CD8-positive, alpha-beta memory T cell (primary cell): ENCODE measurements at regions not wholly inside any gene's neighbourhood (a gene's known extent, or its start where the extent isn't known, plus 50 kb on each side); places are given as distances from the start of the nearest gene placed in this dataset.
"Not testable (repeated sequence)": the region's sequence is repeated elsewhere in the genome, so short reads cannot be mapped to it uniquely, and the experiment has no call there.

Experiments used
- CTCF ChIA-PET: fragments of 350-600 bp; sonication (Branson Sonifier 250); formaldehyde crosslinking; loops from one replicate; lab custom pipeline; 2021; ENCODE audit warnings: antibody characterized with exemption; lab: Charles Lee
- POLR2A ChIA-PET: fragments of 350-600 bp; sonication (Branson Sonifier 250); formaldehyde crosslinking; loops from one replicate; lab custom pipeline; 2021; ENCODE audit warnings: antibody characterized with exemption; lab: Charles Lee
- DNase-seq, 5 donors: peaks; one replicate each; pipeline versions ENCODE4 v3.0.0 to v3.0.0-alpha.2; 2020 to 2022; ENCODE audit warnings: mixed read lengths in 1 of 5
- H3K27ac ChIP-seq: one replicate; pipeline ENCODE4 v1.7.0; 2013; ENCODE audit warnings: low read depth, mild to moderate bottlenecking, low read length, moderate library complexity
- H3K27me3 ChIP-seq: 2 replicates; pipeline ENCODE4 v1.7.0; 2013; ENCODE audit warnings: low read length, mild to moderate bottlenecking; ENCODE audit not compliant: insufficient read depth, poor library complexity, severe bottlenecking
- H3K36me3 ChIP-seq: 2 replicates; pipeline ENCODE4 v1.7.0; 2013; ENCODE audit warnings: mild to moderate bottlenecking, low read length, moderate library complexity; ENCODE audit not compliant: insufficient read depth
- H3K4me1 ChIP-seq: 2 replicates; pipeline ENCODE4 v1.7.0; 2013; ENCODE audit warnings: mild to moderate bottlenecking, low read length, moderate library complexity; ENCODE audit not compliant: insufficient read depth
- H3K4me3 ChIP-seq: 2 replicates; pipeline ENCODE4 v1.7.0; 2013; ENCODE audit warnings: mild to moderate bottlenecking, low read length
- H3K9me3 ChIP-seq: 2 replicates; pipeline ENCODE4 v1.7.0; 2013; ENCODE audit warnings: mild to moderate bottlenecking, low read length
- H3K27ac Mint-ChIP-seq, 8 donors: one replicate each; pipeline ENCODE4 v1.8.0; 2020 to 2021; ENCODE audit warnings: mixed read lengths in 8 of 8, mild to moderate bottlenecking in 6 of 8, inconsistent platforms in 3 of 8, moderate library complexity in 3 of 8
- H3K27me3 Mint-ChIP-seq, 2 donors: one replicate each; pipeline ENCODE4 v1.8.0; 2020 to 2021; ENCODE audit warnings: mixed read lengths in 2 of 2, mild to moderate bottlenecking in 1 of 2, moderate library complexity in 1 of 2
- H3K36me3 Mint-ChIP-seq, 3 donors: one replicate each; pipeline ENCODE4 v1.8.0; 2020 to 2021; ENCODE audit warnings: mixed read lengths in 3 of 3, inconsistent platforms in 1 of 3, mild to moderate bottlenecking in 1 of 3
- H3K4me1 Mint-ChIP-seq, 3 donors: one replicate each; pipeline ENCODE4 v1.8.0; 2020 to 2021; ENCODE audit warnings: mixed read lengths in 3 of 3, inconsistent platforms in 1 of 3, mild to moderate bottlenecking in 1 of 3
- H3K4me3 Mint-ChIP-seq, 7 donors: one replicate each; pipeline ENCODE4 v1.8.0; 2020 to 2021; ENCODE audit warnings: mixed read lengths in 7 of 7, mild to moderate bottlenecking in 6 of 7, moderate library complexity in 4 of 7, inconsistent platforms in 2 of 7
- H3K9me3 Mint-ChIP-seq, 5 donors: one replicate each; pipeline ENCODE4 v1.8.0; 2020 to 2022; ENCODE audit warnings: mixed read lengths in 5 of 5, mild to moderate bottlenecking in 3 of 5, moderate library complexity in 2 of 5, inconsistent platforms in 1 of 5

DNA sequence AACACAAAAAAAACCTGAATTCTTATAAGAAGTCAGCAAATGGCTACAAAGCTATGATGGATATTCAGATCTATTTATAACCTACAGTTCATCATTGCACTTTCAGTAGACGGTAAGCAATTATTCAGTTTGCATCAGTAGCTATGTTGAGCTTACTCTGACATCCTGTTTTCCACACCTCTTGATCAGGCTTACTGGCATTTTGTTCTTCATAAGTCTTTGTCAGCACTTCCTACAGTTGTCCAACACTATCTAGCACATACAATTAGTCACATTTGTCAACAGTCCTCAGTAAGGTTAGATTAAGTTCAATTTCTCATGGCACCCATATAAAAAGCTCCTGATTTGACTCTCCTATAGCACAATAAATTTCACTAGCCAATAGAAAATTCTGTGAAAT lies 71.2 kb upstream of the ST3GAL6 start:
- CTCF ChIA-PET, result no interaction called here
- POLR2A ChIA-PET, result no interaction called here
- H3K9me3 Mint-ChIP-seq, result peaks cover 0 to 6% (median 3%) of the 10 kb centered on the region in 5 donors

DNA sequence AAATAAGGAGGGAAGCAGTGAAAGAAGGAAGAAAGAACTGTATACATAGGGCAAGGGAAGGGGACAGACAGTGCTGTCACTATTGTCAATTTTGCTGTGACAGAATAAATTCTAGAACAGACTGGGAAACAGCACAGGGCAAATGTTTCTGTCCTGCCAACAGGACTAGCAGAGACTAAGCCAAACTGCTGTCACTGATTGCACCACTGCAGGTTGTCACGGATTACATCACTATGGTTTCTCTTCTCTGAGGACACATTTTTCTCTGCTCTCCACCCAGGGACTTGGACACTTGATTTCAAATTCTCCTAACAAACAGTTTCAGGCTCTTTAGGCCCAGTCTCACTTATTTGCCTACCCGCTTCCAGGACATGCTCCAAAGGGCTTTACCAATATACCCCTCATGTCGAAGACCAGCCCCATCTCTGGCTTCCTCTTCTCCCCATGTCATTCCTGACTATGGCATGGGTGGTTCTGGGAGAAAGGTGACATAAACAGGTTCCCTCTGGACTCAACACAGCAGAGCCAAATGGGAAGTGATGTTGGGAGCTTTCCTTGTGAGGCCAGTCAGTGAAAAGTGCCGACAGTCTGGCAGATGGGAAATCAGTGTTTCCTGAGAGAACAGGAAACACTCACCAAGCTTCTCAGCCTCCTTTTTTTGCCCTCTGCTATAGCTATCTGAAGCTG lies 70.2 kb upstream of the ST3GAL6 start:
- no peaks in the 10 kb centered on the region for H3K36me3 Mint-ChIP-seq
- CTCF ChIA-PET, result no interaction called here

More for the DNA sequence above, 71.2 kb upstream of the ST3GAL6 start:
- no peaks in the 10 kb centered on the region for H3K27me3 ChIP-seq
- H3K4me3 ChIP-seq, result no peak overlapping the region
- no peaks in the 10 kb centered on the region for H3K36me3 ChIP-seq
- Mint-ChIP-seq H3K4me3 (no peak overlapping the region), H3K4me1 (no peaks in the 10 kb centered on the region), H3K36me3 (no peaks in the 10 kb centered on the region), H3K27ac (no peak overlapping the region), H3K27me3 (peaks cover 2 to 3% of the 10 kb centered on the region in 2 donors)
- no peak for DNase-seq
- H3K9me3 ChIP-seq, result no peaks in the 10 kb centered on the region
- H3K4me1 ChIP-seq, result no peaks in the 10 kb centered on the region
- no peak overlapping the region for H3K27ac ChIP-seq

DNA sequence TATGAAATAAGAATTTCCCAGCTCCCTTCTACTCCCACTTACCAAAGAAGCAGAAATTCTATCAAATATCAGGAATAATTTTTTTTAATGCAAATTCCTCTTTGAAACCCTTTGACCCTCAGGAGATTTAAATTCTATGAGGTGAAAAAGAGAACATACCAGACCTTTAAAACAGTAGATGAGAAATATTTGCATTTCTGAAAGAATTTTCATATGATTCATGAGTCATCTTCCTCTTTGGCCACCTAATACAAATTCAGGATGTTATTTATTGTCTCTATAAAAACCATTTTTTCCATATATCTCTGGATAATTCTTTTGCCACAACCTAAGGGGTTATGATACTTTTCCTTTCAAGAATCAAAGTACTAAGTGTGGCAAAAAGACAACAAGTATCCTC lies 67.3 kb upstream of the ST3GAL6 start:
- H3K9me3 Mint-ChIP-seq, result no peaks in the 10 kb centered on the region
- Histone ChIP-seq H3K4me3 (no peak overlapping the region), H3K27me3 (no peaks in the 10 kb centered on the region), H3K36me3 (no peaks in the 10 kb centered on the region), H3K4me1 (no peaks in the 10 kb centered on the region), H3K27ac (no peak overlapping the region), H3K9me3 (no peaks in the 10 kb centered on the region)
- H3K27me3 Mint-ChIP-seq, result peaks cover 2 to 12% of the 10 kb centered on the region in 2 donors
- H3K36me3 Mint-ChIP-seq, result no peaks in the 10 kb centered on the region
- no peak for DNase-seq
- CTCF ChIA-PET, result no interaction called here
- POLR2A ChIA-PET, result no interaction called here
- no peak overlapping the region for H3K4me3 Mint-ChIP-seq
- no peak overlapping the region for H3K27ac Mint-ChIP-seq
- H3K4me1 Mint-ChIP-seq, result no peaks in the 10 kb centered on the region

More for the DNA sequence above, 70.2 kb upstream of the ST3GAL6 start:
- no peaks in the 10 kb centered on the region for H3K4me1 Mint-ChIP-seq
- Histone ChIP-seq H3K9me3 (no peaks in the 10 kb centered on the region), H3K27me3 (no peaks in the 10 kb centered on the region), H3K36me3 (no peaks in the 10 kb centered on the region), H3K4me3 (no peak overlapping the region), H3K4me1 (no peaks in the 10 kb centered on the region), H3K27ac (no peak overlapping the region)
- H3K4me3 Mint-ChIP-seq, result no peak overlapping the region
- DNase-seq, result no peak
- H3K27me3 Mint-ChIP-seq, result peaks cover 2 to 9% of the 10 kb centered on the region in 2 donors
- H3K9me3 Mint-ChIP-seq, result no peaks in the 10 kb centered on the region
- H3K27ac Mint-ChIP-seq, result no peak overlapping the region
- POLR2A ChIA-PET, result no interaction called here

DNA sequence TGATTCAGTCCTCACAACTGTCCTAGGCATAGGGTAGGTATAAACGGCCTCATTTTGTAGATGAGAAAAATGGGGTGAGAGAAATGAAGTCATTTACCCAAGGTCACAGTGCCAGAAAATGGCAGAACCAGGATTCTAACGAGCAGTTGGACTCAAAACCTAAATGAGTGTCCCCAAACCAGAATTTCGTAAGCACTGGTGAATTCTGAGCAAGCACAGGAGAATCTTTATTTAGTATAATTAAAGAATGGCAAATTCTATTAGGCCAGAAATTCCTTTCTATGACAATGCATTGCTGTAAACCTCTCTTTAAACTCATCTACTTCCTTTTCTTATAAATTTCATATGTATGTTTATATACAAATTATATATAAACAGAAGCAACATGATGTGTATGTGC lies 66.8 kb upstream of the ST3GAL6 start:
- H3K36me3 ChIP-seq, H3K4me1 Mint-ChIP-seq, H3K27ac ChIP-seq, H3K9me3 ChIP-seq, H3K4me3 Mint-ChIP-seq, POLR2A ChIA-PET, H3K27me3 ChIP-seq, H3K27ac Mint-ChIP-seq, H3K36me3 Mint-ChIP-seq, CTCF ChIA-PET, H3K4me3 ChIP-seq, H3K4me1 ChIP-seq, H3K9me3 Mint-ChIP-seq, DNase-seq: not testable (repeated sequence)
- peaks cover 2 to 12% of the 10 kb centered on the region in 2 donors for H3K27me3 Mint-ChIP-seq

DNA sequence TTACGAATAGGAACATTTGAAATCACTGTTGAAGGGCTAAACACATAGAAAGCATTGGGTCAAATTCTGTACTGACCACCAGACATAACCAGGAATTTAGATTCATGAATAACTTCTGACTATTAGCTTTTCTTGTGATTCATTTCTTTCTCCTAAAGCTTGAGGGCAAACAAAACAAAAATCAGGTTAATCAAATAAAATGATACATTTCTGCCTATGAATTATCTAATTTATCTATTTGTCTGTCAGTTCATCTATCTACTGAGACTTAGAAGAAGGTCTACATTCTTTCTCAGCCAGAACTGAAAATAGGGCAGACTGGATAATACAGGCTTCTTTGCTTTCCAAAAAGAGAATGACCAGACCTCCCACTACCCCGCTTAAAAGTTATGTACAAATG lies 65.9 kb upstream of the ST3GAL6 start:
- no peak for DNase-seq
- Mint-ChIP-seq H3K27ac (no peak overlapping the region), H3K9me3 (no peaks in the 10 kb centered on the region), H3K36me3 (no peaks in the 10 kb centered on the region), H3K27me3 (peaks cover 2 to 12% of the 10 kb centered on the region in 2 donors), H3K4me1 (no peaks in the 10 kb centered on the region), H3K4me3 (no peak overlapping the region)
- CTCF ChIA-PET, result no interaction called here
- Histone ChIP-seq H3K27me3 (no peaks in the 10 kb centered on the region), H3K4me1 (no peaks in the 10 kb centered on the region), H3K27ac (no peak overlapping the region), H3K9me3 (no peaks in the 10 kb centered on the region), H3K4me3 (no peak overlapping the region), H3K36me3 (no peaks in the 10 kb centered on the region)
- POLR2A ChIA-PET, result no interaction called here

DNA sequence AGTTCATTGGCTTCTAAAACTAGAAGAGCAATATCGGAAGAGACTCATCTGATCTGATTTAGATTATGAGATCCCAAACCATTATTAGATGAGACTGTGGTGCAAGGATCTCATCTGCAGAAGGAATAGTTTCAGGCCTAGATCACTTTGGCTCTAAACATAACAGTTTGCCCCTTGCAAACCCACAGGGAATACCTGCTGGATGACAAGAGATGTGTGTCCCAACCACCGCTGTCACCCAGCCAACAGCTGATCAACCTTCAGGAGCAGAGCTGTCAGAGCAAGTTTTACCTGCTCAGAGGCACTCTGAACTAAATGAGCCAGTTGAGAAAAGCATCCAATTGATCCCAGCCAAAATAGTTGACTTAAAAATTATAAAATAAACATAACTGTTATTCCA lies 64.0 kb upstream of the ST3GAL6 start:
- CTCF ChIA-PET, result no interaction called here
- no peaks in the 10 kb centered on the region for H3K9me3 Mint-ChIP-seq
- no peaks in the 10 kb centered on the region for H3K4me1 Mint-ChIP-seq

DNA sequence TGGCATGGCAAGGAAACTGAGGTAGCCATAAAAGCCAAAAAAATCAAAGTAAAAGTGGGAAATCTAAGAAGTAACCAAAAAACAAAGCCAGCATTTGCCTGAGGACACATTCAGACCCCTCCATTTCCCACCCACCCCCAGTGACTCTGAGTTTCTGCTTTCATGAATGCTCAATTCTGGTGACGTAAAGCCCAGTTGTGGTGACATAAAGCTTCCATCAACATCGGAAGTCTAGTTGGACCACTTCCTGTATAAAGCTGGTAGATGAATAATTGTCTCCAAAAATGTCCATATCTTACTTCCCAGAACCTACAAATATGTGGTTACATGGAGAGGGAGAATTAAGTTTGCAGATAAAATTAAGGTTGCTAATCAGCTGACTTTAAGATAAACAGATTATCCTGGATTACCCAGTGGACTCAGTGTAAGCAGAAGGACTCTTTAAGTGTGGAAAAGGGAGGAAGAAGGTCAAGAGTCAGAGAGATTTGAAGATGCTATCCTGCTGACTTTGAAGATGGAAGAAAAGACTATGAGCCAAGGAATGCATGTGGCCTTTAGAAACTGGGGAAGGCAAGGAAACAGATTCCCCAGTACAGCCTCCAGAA lies 62.0 kb upstream of the ST3GAL6 start:
- Histone ChIP-seq H3K9me3 (no peaks in the 10 kb centered on the region), H3K27me3 (no peaks in the 10 kb centered on the region), H3K27ac (no peak overlapping the region), H3K4me3 (no peak overlapping the region), H3K36me3 (no peaks in the 10 kb centered on the region), H3K4me1 (no peaks in the 10 kb centered on the region)
- no peaks in the 10 kb centered on the region for H3K4me1 Mint-ChIP-seq
- H3K27ac Mint-ChIP-seq, result no peak overlapping the region
- H3K4me3 Mint-ChIP-seq, result no peak overlapping the region
- H3K36me3 Mint-ChIP-seq, result no peaks in the 10 kb centered on the region
- no peaks in the 10 kb centered on the region for H3K9me3 Mint-ChIP-seq
- H3K27me3 Mint-ChIP-seq, result peaks cover 2 to 18% of the 10 kb centered on the region in 2 donors
- CTCF ChIA-PET, result no interaction called here
- POLR2A ChIA-PET, result no interaction called here
- no peak for DNase-seq

More for the DNA sequence above, 64.0 kb upstream of the ST3GAL6 start:
- Histone ChIP-seq H3K27me3 (no peaks in the 10 kb centered on the region), H3K4me3 (no peak overlapping the region), H3K9me3 (no peaks in the 10 kb centered on the region), H3K27ac (no peak overlapping the region), H3K4me1 (no peaks in the 10 kb centered on the region), H3K36me3 (no peaks in the 10 kb centered on the region)
- Mint-ChIP-seq H3K27ac (no peak overlapping the region), H3K36me3 (no peaks in the 10 kb centered on the region), H3K4me3 (no peak overlapping the region), H3K27me3 (peaks cover 2 to 10% of the 10 kb centered on the region in 2 donors)
- POLR2A ChIA-PET, result no interaction called here
- DNase-seq, result no peak

DNA sequence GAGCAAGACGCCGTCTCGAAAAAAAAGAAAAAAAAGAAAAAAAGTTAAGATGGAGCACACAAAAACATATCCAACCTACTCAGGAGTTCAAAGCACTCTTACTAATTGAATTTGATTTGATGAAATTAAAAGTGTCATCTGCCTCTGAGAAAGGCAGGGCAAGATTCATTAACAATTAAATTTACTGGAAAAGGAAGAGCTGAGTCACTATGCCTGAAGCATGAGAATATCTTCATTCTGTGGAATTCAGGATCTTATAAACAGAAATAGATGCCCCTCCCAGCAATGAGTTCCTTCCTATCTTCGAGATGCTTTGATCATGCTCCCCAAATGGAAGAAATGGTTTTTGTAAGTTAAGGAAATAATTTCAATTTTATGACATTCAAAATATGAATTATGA lies 61.0 kb upstream of the ST3GAL6 start:
- peaks cover 0 to 24% of the 10 kb centered on the region in 2 donors for H3K27me3 Mint-ChIP-seq
- Histone ChIP-seq H3K27me3 (no peaks in the 10 kb centered on the region), H3K4me3 (no peak overlapping the region), H3K27ac (no peak overlapping the region), H3K9me3 (no peaks in the 10 kb centered on the region), H3K4me1 (no peaks in the 10 kb centered on the region), H3K36me3 (no peaks in the 10 kb centered on the region)
- H3K9me3 Mint-ChIP-seq, result no peaks in the 10 kb centered on the region
- H3K4me1 Mint-ChIP-seq, result no peaks in the 10 kb centered on the region
- no peak for DNase-seq
- no peaks in the 10 kb centered on the region for H3K36me3 Mint-ChIP-seq
- no peak overlapping the region for H3K4me3 Mint-ChIP-seq
- ChIA-PET CTCF (no interaction called here), POLR2A (no interaction called here)
- H3K27ac Mint-ChIP-seq, result no peak overlapping the region
